ENCODE measurements at regions not wholly inside any gene's neighbourhood (a gene's known extent, or its start where the extent isn't known, plus 50 kb on each side); places are given as distances from the start of the nearest gene placed in this dataset.
"Not testable (repeated sequence)": the region's sequence is repeated elsewhere in the genome, so short reads cannot be mapped to it uniquely, and the experiment has no call there.

- DNase-seq (ENCODE audit: low spot score): not testable (repeated sequence)
These were observed 97.3 kb upstream of the GALNT15 start for GRCh38 chr3:16077146-16077545.

DNA sequence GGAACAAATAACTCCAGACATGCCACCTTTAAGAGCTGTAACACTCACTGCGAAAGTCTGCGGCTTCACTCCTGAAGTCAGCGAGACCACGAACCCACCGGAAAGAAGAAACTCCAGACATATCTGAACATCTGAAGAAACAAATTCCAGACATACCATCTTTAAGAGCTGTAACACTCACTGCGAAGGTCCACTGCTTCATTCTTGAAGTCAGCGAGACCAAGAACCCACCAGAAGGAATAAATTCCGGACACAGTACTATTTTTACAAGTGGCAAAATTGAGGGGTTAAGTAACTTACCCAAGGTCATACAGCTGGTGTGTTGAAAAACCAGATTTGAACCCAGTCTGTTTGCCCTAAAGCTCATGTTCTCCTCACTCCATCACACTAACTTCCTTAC lies 96.8 kb upstream of the GALNT15 start:
- not testable (repeated sequence) for DNase-seq (ENCODE audit: low spot score)

GRCh38 chr3:16079519-16079918 lies 95.0 kb upstream of the GALNT15 start:
- no peak for DNase-seq (ENCODE audit: low spot score)

GRCh38 chr3:16081661-16082060 lies 92.8 kb upstream of the GALNT15 start:
- DNase-seq (ENCODE audit: low spot score): no peak

DNA sequence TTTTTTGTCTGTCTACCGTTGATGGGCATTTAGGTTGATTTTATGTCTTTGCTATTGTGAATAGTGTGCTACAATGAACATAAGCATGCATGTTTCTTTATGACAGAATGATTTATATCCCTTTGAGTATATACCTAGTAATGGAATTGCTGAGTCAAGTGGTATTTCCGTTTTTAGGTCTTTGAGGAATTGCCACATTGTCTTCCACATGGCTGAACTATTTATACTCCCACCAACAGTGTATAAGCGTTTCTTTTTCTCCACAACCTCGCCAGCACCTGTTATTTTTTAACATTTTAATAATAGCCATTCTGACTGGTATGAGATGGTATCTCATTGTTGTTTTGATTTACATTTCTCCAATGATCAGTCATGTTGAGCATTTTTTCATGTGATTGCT lies 89.6 kb upstream of the GALNT15 start:
- no peak for DNase-seq (ENCODE audit: low spot score)

- no peak for DNase-seq (ENCODE audit: low spot score)
These were observed 89.1 kb upstream of the GALNT15 start for GRCh38 chr3:16085410-16085809.

GRCh38 chr3:16085884-16086608 lies 88.4 kb upstream of the GALNT15 start:
- DNase-seq (ENCODE audit: low spot score): no peak

GRCh38 chr3:16086690-16087089 lies 87.8 kb upstream of the GALNT15 start:
- no peak for DNase-seq (ENCODE audit: low spot score)

DNA sequence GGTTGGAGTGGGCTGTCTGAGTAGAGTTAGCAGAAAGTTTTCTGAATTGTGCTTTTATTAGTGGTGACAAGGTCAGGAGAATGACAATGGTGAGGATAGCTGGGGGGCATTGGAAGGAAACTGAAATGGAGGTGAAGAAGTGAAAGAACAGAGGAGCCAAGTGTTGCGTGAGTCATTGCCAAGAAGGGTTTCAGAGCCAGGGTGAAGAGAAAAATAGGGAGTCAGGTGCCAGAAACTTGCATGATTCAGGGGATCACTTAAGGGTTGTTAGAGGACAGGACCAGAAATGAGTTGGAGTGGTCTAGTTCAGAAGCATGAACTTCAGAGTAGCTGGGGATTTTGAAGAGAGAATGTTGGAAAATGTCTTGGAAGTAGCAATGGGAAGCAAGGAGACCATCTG lies 86.0 kb upstream of the GALNT15 start:
- no peak for DNase-seq (ENCODE audit: low spot score)

GRCh38 chr3:16089521-16089920 lies 85.0 kb upstream of the GALNT15 start:
- no peak for DNase-seq (ENCODE audit: low spot score)

DNA sequence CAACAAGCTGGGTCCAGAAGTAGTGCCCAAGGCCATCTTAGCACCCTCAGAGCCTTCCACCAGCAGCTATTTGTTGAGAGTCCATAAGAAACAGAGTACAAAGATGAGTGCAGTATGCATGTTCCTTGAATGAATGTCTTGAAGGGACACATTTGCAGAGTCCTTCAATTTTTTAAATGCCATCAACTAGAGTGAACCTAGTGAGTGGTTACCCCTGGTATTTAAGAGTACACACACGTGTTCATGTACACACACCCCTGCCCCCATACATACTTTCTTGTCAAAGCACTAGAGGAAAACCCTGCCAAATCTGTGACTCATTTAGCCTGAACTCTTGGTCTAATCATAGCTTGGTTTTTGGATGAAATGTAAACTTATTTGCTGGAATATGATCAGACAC lies 84.5 kb upstream of the GALNT15 start:
- DNase-seq (ENCODE audit: low spot score): no peak

GRCh38 chr3:16090706-16091105 lies 83.8 kb upstream of the GALNT15 start:
- no peak for DNase-seq (ENCODE audit: low spot score)

GRCh38 chr3:16092923-16093322 lies 81.6 kb upstream of the GALNT15 start:
- DNase-seq (ENCODE audit: low spot score): no peak

DNA sequence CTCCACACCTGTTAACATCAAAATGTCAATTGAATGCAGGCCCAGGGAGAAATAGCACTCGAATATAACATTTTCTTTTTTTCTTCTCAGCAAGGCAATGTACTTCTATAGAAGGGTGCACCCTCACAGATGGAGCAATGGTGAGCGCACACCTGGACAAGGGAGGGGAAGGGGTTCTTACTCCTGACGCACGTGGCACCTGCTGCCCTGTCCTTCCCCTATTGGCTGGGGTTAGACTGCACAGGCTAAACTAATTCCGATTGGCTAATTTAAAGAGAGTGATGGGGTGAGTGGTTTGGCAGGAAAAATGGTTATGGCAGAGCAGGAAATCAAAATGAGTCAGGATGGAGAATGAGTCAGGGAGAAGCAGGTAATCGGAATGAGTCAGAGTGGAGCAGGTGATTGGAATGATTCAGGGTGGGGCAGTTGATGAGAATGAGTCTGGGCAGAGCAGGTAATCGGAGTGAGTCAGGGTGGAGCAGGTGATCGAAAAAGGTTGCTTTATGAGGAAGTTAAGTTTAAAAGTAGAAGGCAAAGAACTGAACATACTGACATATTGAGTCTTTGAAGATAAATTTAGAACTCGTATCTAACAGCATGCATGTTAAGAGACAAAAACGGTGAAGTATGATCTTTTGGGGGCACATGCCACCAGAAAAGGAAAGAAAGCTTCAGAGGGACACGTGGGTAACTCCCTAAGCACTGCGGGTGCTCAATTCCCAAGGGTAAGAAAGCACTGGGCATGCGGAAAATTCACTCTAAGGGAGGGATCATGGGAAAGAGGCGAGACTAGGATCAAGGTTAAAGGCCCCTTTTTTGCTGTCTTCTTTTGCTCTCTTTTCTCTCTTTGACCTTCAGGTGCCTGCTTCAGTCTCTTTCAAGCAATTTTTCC lies 72.9 kb upstream of the GALNT15 start:
- no peak for DNase-seq (ENCODE audit: low spot score)

GRCh38 chr3:16102187-16102561 lies 72.3 kb upstream of the GALNT15 start:
- no peak for DNase-seq (ENCODE audit: low spot score)

DNA sequence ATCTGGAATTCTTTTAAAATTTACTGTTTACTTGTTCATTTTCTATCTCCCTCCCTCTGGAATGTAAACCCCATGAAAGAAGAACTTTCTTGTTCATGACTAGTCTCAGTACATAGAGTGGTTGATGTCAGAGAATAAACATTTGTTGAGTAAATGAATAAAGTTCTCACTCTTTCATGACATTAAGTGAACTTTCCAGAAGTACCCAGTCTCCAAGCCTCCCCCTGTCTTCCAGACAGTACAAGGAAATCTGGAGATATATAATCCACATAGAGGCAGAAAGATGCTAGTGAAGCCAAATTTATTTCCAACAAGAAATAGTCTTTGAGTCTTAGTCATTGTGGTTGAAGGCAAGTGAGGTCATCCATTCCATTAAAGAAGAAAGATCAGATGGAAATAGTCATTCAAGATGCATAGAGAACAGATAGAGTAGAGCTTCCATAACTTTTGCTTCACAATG lies 71.5 kb upstream of the GALNT15 start:
- no peak for DNase-seq (ENCODE audit: low spot score)

- no peak for DNase-seq (ENCODE audit: low spot score)
These were observed 71.0 kb upstream of the GALNT15 start for GRCh38 chr3:16103472-16103871.

DNA sequence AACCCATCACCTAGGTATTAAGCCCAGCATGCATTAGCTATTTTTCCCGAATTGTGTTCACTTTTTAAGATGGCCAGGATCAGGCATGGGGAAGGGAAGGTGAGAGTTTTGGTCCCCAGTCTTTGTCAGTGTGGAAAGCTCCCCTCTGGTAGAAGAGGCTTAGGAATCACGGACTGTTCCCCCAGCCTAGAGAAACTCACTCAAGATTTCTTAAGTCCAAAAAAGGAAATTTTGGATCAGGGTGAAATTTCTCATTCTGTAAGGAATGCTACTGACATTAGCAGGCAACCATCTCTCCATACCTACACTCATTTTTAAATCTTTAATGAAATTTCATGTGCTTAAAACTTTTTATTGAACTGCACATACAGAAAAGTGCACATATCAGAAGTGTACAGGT lies 70.3 kb upstream of the GALNT15 start:
- DNase-seq (ENCODE audit: low spot score): no peak

GRCh38 chr3:16106050-16106449 lies 68.4 kb upstream of the GALNT15 start:
- no peak for DNase-seq (ENCODE audit: low spot score)

DNA sequence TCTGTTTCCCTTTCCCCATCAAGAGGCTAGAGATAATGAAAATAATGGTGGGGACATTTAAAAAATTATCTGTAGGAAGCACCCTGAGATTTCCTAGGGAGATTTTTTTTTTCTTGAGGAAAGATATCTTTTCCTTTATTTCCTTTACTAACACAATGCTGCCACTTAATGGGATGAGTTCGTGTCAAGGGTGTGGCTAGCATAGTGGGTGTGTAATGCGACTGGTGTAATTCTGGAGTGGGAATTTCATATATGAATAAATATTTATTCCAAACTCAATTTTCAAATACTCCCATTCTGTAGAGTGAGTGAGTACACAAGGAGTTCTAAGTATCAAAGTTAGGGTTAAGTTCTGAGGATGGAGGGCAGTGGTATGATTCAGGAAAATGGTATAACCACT lies 66.1 kb upstream of the GALNT15 start:
- no peak for DNase-seq (ENCODE audit: low spot score)

- DNase-seq (ENCODE audit: low spot score): no peak
These were observed 64.6 kb upstream of the GALNT15 start for GRCh38 chr3:16109929-16110328.

DNA sequence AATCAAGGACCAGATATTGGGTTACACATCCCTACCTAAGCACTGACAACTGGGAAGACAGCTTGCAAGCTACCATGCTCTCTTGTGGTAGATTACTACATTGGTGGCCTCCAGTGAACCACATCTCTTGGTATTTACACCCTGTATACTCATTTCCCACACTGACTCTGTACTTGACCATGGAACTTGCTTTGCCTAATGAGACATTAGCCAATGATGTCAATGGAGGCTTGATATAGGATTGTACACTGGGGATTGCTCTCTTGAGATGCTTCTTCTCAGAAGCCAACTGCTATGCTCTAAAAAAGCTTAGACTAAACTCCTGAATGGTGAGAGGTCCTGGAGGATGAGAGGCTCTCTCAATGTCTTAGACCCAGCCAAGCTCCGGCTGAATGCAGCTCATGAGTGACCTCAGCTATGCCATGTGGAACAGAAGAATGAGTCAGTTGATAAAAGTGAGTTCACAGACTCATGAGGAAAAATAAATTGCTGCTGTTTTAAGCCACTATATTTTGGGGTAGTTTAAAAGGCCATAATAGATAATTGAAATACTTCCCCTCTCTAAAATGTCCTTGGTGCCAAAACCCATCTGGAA lies 61.5 kb upstream of the GALNT15 start:
- no peak for DNase-seq (ENCODE audit: low spot score)

DNA sequence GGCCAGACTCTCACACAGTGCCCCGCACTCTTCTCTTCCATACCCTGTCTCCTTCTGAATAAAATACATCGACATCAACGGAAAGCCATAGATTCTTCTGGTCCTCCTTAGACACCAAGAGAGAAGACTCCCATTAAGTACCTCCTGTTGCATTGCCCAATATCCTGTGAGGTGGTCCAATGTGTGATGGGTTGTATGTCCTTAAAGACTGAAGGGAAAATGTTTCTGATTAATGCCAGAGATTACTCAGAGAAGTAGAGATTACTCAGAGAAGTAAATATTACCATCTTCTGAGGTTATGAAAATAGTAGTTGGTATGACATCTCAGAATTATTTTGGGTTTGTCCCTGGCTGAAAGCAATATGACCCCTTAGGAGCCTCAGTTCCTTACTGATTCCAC lies 60.8 kb upstream of the GALNT15 start:
- no peak for DNase-seq (ENCODE audit: low spot score)

All from CD4-positive, alpha-beta T cell treated with Interleukin-2 at 100 ng/mL for 4 hours (primary cell).